Gastrocnemius medialis (tissue), 4 donors: ENCODE measurements at regions not wholly inside any gene's neighbourhood (a gene's known extent, or its start where the extent isn't known, plus 50 kb on each side); places are given as distances from the start of the nearest gene placed in this dataset.

Experiments used
- ATAC-seq, 2 donors: fragments of 150-250 bp; one replicate each; pipeline ENCODE4 v1.9.1; 2016
- DNase-seq, 2 donors: peaks; one replicate each; pipeline ENCODE4 v3.0.0-alpha.2; 2019
- H3K27ac ChIP-seq, 4 donors: fragments of 200-600 bp; sonication (generic); 1 replicate in 1 of 4; 2 replicates in 3 of 4; pipeline ENCODE4 v1.5.1; 2016 to 2018; ENCODE audit warnings: mild to moderate bottlenecking in 2 of 4, moderate library complexity in 1 of 4
- H3K27me3 ChIP-seq, 3 donors: fragments of 200-600 bp; sonication (generic) in 2 of 3; 1 replicate in 1 of 3; 2 replicates in 2 of 3; pipeline versions ENCODE4 v1.5.1 to v1.6.0; 2016 to 2019; ENCODE audit warnings: mild to moderate bottlenecking in 1 of 3, moderate library complexity in 1 of 3
- H3K36me3 ChIP-seq, 2 donors: fragments of 200-600 bp; sonication (generic) in 1 of 2; one replicate each; pipeline ENCODE4 v1.5.1; 2017 to 2018
- H3K4me1 ChIP-seq, 2 donors: fragments of 200-600 bp; sonication (generic) in 1 of 2; one replicate each; pipeline ENCODE4 v1.5.1; 2016 to 2017; ENCODE audit warnings: mild to moderate bottlenecking in 2 of 2
- H3K4me3 ChIP-seq, 4 donors: fragments of 200-600 bp; sonication (generic) in 3 of 4; 1 replicate in 1 of 4; 2 replicates in 3 of 4; pipeline ENCODE4 v1.5.1; 2016 to 2019; ENCODE audit warnings: mild to moderate bottlenecking in 2 of 4
- H3K9me3 ChIP-seq, 3 donors: fragments of 200-600 bp; sonication (generic) in 2 of 3; 1 replicate in 1 of 3; 2 replicates in 2 of 3; pipeline ENCODE4 v1.5.1; 2016 to 2019
- CTCF ChIP-seq, 5 experiments: fragments of 450-650 bp in 3 of 5; fragments of 200-600 bp in 2 of 5; sonication (generic) in 2 of 5; IDR thresholded peaks in 4 of 5; conservative IDR thresholded peaks in 1 of 5; 1 replicate in 4 of 5; 2 replicates in 1 of 5; pipeline ENCODE4 v1.5.1; 2016 to 2019; ENCODE audit warnings: antibody characterized with exemption in 5 of 5, mild to moderate bottlenecking in 3 of 5, moderate library complexity in 3 of 5
- POLR2A ChIP-seq, 2 donors: fragments of 450-650 bp; IDR thresholded peaks; one replicate each; pipeline ENCODE4 v1.6.1; 2017; ENCODE audit warnings: antibody characterized with exemption in 2 of 2, mild to moderate bottlenecking in 2 of 2, moderate library complexity in 2 of 2
- in situ Hi-C, 4 donors: fragments of 200-750 bp; cut with MboI; loops; one replicate each; pipeline versions ENCODE4 v1.15.0 to v1.8.0; 2017; ENCODE audit warnings: low sequenced_read_pairs in 4 of 4
- intact Hi-C: fragments of 100-400 bp; cut with DNase I; formaldehyde crosslinking; loops from one replicate; pipeline ENCODE4 v1.15.1; 2023; ENCODE audit warnings: low total_unique reads

DNA sequence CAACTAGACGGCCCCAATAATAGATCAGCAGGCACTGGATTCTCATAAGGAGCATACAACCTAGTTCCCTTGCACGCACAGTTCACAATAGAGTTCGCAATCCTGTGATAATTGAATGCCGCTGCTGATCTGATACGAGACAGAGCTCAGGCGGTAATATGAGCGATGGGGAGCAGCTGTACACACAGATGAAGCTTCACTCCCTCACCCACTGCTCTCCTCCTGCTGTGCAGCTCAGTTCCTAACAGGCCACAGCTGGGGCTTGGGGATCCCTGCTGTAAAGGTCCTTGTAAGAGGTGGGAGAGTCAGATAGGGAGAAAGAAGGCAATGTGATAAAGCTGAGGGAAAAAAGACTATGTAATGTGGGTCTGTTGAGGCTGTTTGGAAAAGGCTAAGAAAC lies 577.5 kb downstream of the RBFOX1 start:
- ATAC-seq = no peak
- DNase-seq = no peak
- intact Hi-C loops = no loop called here

DNA sequence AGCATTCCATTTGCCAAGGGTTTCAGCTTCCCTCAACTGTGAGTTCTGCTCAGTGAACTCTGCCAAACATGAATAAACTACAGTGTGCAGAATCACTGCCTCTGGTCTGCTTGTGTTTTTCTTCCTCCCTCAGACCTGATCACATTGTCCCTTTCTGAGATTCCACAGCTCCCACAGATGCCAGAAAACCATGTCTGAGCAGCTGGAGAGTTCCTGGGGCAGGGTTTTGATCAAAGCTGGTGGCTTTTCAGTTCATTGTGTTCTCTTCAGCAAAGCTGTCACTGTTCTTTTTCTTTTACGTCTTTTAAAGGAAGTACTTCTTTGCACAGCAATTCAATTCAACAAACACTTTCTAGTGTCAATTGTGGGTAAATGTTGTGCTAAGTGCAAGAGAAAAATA lies 555.8 kb downstream of the RBFOX1 start:
- DNase-seq = no peak
- intact Hi-C loops (no loop called here), in situ Hi-C loops (no loop called here)
- TF ChIP-seq CTCF (IDR thresholded peaks at IDR 0.05 in 4 of 5, conservative IDR thresholded peaks at IDR 0.05 in 1 of 5) = no peak
- no peak for TF ChIP-seq POLR2A (IDR thresholded peaks at IDR 0.05)
- Histone ChIP-seq H3K27ac (no peak overlapping the region), H3K36me3 (no peaks in the 10 kb centered on the region), H3K4me3 (no peak overlapping the region), H3K27me3 (no peaks in the 10 kb centered on the region), H3K4me1 (peaks cover 0 to 5% of the 10 kb centered on the region in 2 donors), H3K9me3 (no peaks in the 10 kb centered on the region)
- no peak for ATAC-seq

More for the DNA sequence above, 577.5 kb downstream of the RBFOX1 start:
- Histone ChIP-seq H3K4me3 (no peak overlapping the region), H3K27ac (no peak overlapping the region), H3K36me3 (no peaks in the 10 kb centered on the region), H3K9me3 (no peaks in the 10 kb centered on the region), H3K27me3 (no peaks in the 10 kb centered on the region), H3K4me1 (no peaks in the 10 kb centered on the region)
- TF ChIP-seq CTCF (IDR thresholded peaks at IDR 0.05 in 4 of 5, conservative IDR thresholded peaks at IDR 0.05 in 1 of 5) = no peak
- no peak for TF ChIP-seq POLR2A (IDR thresholded peaks at IDR 0.05)
- in situ Hi-C loops = loop anchor here in 1 of 4 donors (25.0 kb wide), 1 partner anchor 102 kb away; no protein-coding TSS in a partner anchor

DNA sequence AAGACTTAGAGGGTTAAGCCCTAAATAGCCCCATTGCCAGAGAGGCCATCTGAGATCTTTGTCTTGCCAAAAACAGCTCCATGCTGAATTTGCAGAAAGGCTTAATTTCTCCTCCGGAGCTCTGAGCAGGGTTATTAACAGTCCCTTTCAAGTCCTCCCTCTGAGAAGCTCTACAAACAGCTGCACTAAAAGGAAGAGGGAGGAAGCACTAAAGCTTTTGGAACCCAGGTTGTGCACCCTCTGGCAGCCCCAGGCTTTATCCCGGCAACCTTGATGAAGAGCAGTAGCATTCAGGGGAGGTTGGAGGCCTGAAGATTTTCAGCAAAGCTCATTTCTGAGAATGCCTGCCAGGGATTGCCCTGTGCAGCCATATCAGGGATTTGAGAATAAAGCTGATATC lies 554.7 kb downstream of the RBFOX1 start:
- Histone ChIP-seq H3K27me3 (no peaks in the 10 kb centered on the region), H3K4me3 (no peak overlapping the region), H3K9me3 (no peaks in the 10 kb centered on the region), H3K4me1 (peaks cover 0 to 5% of the 10 kb centered on the region in 2 donors), H3K36me3 (no peaks in the 10 kb centered on the region), H3K27ac (no peak overlapping the region)
- DNase-seq (no peak), ATAC-seq (no peak)
- in situ Hi-C loops = no loop called here
- TF ChIP-seq CTCF (IDR thresholded peaks at IDR 0.05 in 4 of 5, conservative IDR thresholded peaks at IDR 0.05 in 1 of 5) (no peak), POLR2A (IDR thresholded peaks at IDR 0.05) (no peak)
- intact Hi-C loops = no loop called here

GRCh38 chr16:7871979-7872378 lies 539.3 kb downstream of the RBFOX1 start:
- ATAC-seq = no peak
- Histone ChIP-seq H3K27ac (no peak overlapping the region), H3K4me1 (no peaks in the 10 kb centered on the region), H3K27me3 (no peaks in the 10 kb centered on the region), H3K9me3 (no peaks in the 10 kb centered on the region), H3K4me3 (no peak overlapping the region), H3K36me3 (no peaks in the 10 kb centered on the region)
- TF ChIP-seq CTCF (IDR thresholded peaks at IDR 0.05 in 4 of 5, conservative IDR thresholded peaks at IDR 0.05 in 1 of 5) = no peak
- no peak for TF ChIP-seq POLR2A (IDR thresholded peaks at IDR 0.05)
- intact Hi-C loops = no loop called here
- in situ Hi-C loops = no loop called here
- no peak for DNase-seq

DNA sequence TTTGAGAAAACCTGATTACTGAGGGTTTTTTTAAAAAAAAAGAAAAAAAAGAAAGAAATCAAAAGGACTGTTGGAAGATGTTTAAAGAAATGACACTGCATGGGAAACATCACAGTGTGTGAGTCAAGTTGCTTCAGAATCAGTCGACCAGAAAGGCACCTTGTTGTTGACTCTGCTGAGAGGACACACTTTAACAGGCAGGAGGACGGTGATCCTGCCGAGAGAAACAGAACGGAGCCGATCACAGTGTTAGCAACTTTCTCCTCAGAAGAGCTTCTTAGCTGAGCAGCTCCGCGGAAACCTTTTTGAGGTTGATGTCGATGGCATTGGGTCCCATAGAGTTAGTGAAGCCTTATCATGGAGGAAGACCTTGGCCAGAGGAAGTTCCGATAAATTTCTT lies 538.7 kb downstream of the RBFOX1 start:
- no peak overlapping the region for H3K27ac ChIP-seq
- intact Hi-C loops = no loop called here

More for the DNA sequence above, 538.7 kb downstream of the RBFOX1 start:
- H3K9me3 ChIP-seq = no peaks in the 10 kb centered on the region
- H3K4me3 ChIP-seq = no peak overlapping the region
- DNase-seq (no peak), ATAC-seq (no peak)
- in situ Hi-C loops = no loop called here
- no peak for TF ChIP-seq POLR2A (IDR thresholded peaks at IDR 0.05)
- no peak for TF ChIP-seq CTCF (IDR thresholded peaks at IDR 0.05 in 4 of 5, conservative IDR thresholded peaks at IDR 0.05 in 1 of 5)
- H3K4me1 ChIP-seq = no peaks in the 10 kb centered on the region
- H3K36me3 ChIP-seq = no peaks in the 10 kb centered on the region
- no peaks in the 10 kb centered on the region for H3K27me3 ChIP-seq
